NB4 (cell line): ENCODE measurements at regions not wholly inside any gene's neighbourhood (a gene's known extent, or its start where the extent isn't known, plus 50 kb on each side); places are given as distances from the start of the nearest gene placed in this dataset.

Experiments used
- CTCF ChIP-seq: IDR thresholded peaks from one replicate; pipeline ENCODE4 v1.5.1; 2012; ENCODE audit warnings: low read depth, low read length
- POLR2A ChIP-seq: IDR thresholded peaks from 2 replicates; pipeline ENCODE4 v1.6.1; 2011; ENCODE audit warnings: mild to moderate bottlenecking; ENCODE audit not compliant: insufficient read length; ENCODE audit errors: extremely low read depth

GRCh38 chr6:121884620-121885019 lies 449.2 kb downstream of the GJA1 start:
- no peak for TF ChIP-seq CTCF
- TF ChIP-seq POLR2A, result no peak
